ENCODE measurements at regions not wholly inside any gene's neighbourhood (a gene's known extent, or its start where the extent isn't known, plus 50 kb on each side); places are given as distances from the start of the nearest gene placed in this dataset.

DNA sequence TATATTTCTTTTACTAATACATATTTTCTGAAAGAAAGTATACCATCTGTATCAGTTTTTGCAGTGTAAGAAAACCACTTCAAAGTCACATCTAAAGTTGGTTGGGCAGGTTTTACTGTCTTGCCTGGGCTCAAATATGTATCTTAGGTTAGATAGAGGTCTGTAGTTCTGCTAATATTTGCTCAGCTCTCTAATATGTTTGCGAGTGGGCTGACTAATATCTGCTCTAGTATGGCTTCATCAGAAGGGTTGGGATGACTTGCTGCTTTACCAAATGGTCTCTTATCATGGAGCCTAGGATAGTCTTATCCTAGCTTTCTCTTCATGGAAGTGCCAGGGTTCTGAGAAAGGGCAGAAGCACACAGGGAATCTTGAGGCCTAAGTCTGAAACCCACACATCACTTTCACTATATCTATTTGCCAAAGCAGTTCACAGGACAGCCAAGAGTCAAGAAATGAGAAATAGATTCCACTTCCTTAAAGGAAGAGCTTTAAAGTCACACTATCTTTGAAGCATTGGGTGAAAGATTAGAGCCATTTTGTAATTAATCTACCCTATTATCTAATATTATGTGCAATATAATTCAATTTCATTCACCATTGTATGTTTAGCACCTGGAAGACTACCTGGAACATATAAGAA lies 610.0 kb downstream of the KCNJ3 start:
- intact Hi-C loops (cut with micrococcal nuclease): no loop called here
- H3K27me3 Mint-ChIP-seq: no peaks in the 10 kb centered on the region
- no peak overlapping the region for H3K27ac Mint-ChIP-seq
- H3K36me3 Mint-ChIP-seq (ENCODE audit: low read depth): no peaks in the 10 kb centered on the region
- H3K4me1 Mint-ChIP-seq (ENCODE audit: low read depth): no peaks in the 10 kb centered on the region
- H3K9me3 Mint-ChIP-seq: no peaks in the 10 kb centered on the region
- no peak overlapping the region for H3K4me3 Mint-ChIP-seq

DNA sequence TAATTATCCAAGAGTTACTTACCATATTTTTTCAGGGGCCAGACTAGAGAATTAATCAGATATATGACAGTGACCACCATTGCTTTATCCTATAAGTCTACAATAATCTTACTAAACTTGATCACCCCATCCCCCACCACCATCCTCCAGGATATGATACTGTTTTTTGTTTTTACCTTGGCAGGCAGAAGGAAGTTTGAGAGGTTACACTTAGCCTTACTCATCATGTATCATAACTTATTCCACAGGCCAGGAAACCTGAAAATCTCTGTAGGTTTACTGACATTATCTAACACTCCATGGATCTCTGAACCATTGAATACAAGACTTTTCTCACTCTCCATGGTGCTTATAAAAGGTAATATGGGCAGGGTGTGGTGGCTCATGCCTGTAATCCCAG lies 602.7 kb downstream of the KCNJ3 start:
- no peak overlapping the region for H3K27ac Mint-ChIP-seq
- H3K4me3 Mint-ChIP-seq: no peak overlapping the region
- H3K9me3 Mint-ChIP-seq: no peaks in the 10 kb centered on the region
- intact Hi-C loops (cut with micrococcal nuclease): no loop called here
- H3K4me1 Mint-ChIP-seq (ENCODE audit: low read depth): no peaks in the 10 kb centered on the region
- H3K27me3 Mint-ChIP-seq: no peaks in the 10 kb centered on the region
- no peaks in the 10 kb centered on the region for H3K36me3 Mint-ChIP-seq (ENCODE audit: low read depth)

DNA sequence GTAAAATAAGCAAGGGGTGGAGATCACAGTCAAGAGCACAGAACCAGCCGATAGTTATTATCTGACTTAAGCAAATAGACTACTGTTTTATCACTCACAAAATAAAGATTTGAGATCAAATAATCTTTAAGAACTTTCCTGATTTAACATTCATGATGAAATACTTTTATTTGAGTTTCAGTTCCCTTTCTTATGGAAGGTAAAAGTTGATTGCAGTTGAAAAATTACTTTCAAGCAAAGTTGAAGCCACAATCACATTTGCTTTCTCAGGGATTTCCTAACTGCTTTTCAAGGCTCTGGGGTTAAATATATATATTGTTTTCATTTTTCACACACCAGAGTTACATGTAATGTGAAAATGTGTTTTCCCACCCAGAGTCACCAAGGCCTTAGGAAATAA lies 599.5 kb downstream of the KCNJ3 start:
- no peaks in the 10 kb centered on the region for H3K27me3 Mint-ChIP-seq
- intact Hi-C loops (cut with micrococcal nuclease): no loop called here
- no peaks in the 10 kb centered on the region for H3K9me3 Mint-ChIP-seq
- no peak overlapping the region for H3K27ac Mint-ChIP-seq
- H3K4me1 Mint-ChIP-seq (ENCODE audit: low read depth): no peaks in the 10 kb centered on the region
- no peak overlapping the region for H3K4me3 Mint-ChIP-seq
- H3K36me3 Mint-ChIP-seq (ENCODE audit: low read depth): no peaks in the 10 kb centered on the region

DNA sequence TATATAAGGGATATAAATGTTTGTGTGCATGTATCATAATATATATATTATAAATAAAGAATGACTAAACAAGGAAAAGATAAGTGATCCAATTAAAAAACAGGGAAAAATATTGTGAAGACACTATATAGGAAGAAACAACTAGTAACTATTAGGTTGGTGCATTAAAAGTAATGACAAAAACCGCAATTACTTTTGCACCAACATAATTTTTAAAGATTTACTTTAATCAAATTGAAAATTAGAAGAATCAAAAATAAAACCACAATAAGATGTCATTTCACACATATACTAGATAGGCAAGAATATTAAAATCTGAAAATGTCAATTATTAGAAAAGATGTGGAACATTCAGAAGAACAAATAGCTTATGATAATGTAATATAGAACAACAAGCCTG lies 595.9 kb downstream of the KCNJ3 start:
- intact Hi-C loops (cut with micrococcal nuclease): no loop called here
- Mint-ChIP-seq H3K4me3 (no peak overlapping the region), H3K36me3 (ENCODE audit: low read depth) (no peaks in the 10 kb centered on the region), H3K9me3 (no peaks in the 10 kb centered on the region), H3K4me1 (ENCODE audit: low read depth) (no peaks in the 10 kb centered on the region), H3K27me3 (no peaks in the 10 kb centered on the region), H3K27ac (no peak overlapping the region)

DNA sequence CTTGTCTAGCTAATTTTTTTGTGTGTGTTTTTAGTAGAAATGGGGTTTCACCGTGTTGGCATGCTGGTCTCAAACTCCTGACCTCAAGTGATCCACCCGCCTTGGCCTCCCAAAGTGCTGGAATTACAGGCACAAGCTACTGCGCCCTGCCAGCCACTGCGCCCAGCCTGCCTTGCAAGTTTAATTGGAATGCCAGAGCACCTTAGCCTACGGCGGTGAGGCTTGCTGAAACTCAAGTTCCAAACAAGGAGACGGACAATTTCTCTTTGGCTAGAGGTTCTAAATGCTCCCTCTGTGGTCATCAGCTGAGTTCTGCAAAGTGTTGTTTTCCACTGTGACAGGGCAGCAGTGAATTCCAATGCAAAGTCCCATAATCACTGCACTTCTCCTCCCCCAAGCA lies 583.4 kb downstream of the KCNJ3 start:
- Mint-ChIP-seq H3K4me1 (ENCODE audit: low read depth) (no peaks in the 10 kb centered on the region), H3K36me3 (ENCODE audit: low read depth) (no peaks in the 10 kb centered on the region), H3K27me3 (no peaks in the 10 kb centered on the region), H3K9me3 (peaks cover 5% of the 10 kb centered on the region), H3K4me3 (no peak overlapping the region), H3K27ac (no peak overlapping the region)
- intact Hi-C loops (cut with micrococcal nuclease): no loop called here

DNA sequence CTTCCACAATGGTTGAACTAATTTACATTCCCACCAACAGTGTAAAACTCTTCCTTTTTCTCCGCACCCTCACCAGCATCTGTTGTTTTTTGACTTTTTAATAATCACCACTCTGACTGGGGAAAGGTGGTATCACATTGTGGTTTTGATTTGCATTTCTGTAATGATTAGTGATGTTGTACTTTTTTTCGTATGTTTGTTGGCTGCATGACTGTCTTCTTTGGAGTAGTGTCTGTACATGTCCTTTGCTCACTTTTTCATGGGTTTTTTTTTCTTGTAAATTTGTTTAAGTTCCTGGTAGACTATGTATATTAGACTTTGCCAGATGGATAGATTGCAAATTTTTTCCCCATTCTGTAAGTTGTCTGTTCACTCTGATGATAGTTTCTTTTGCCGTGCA lies 574.8 kb downstream of the KCNJ3 start:
- Mint-ChIP-seq H3K27me3 (no peaks in the 10 kb centered on the region), H3K9me3 (no peaks in the 10 kb centered on the region), H3K4me1 (ENCODE audit: low read depth) (no peaks in the 10 kb centered on the region), H3K27ac (no peak overlapping the region), H3K4me3 (no peak overlapping the region), H3K36me3 (ENCODE audit: low read depth) (no peaks in the 10 kb centered on the region)
- intact Hi-C loops (cut with micrococcal nuclease): no loop called here

DNA sequence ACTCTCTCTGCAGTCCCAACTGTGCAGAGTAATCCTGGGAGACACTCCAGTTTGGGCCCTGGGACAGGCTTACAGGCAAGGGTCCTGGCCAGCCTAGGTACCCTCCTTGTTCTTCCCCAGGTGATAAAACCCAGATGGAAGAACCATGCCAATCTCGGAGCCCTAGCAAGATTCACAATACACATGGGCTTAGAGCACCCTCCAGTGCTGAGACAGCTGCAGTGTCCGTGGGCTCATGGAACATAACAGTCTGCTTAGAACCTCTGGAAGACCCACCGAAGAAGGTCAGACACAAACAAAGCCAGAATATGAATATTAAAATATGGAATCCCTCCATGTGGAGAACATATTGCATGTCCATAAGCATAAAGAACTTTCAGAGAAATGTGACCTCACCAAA lies 568.1 kb downstream of the KCNJ3 start:
- H3K36me3 Mint-ChIP-seq (ENCODE audit: low read depth): no peaks in the 10 kb centered on the region
- no peaks in the 10 kb centered on the region for H3K4me1 Mint-ChIP-seq (ENCODE audit: low read depth)
- H3K4me3 Mint-ChIP-seq: no peak overlapping the region
- no peaks in the 10 kb centered on the region for H3K27me3 Mint-ChIP-seq
- intact Hi-C loops (cut with micrococcal nuclease): no loop called here
- no peaks in the 10 kb centered on the region for H3K9me3 Mint-ChIP-seq
- H3K27ac Mint-ChIP-seq: no peak overlapping the region

DNA sequence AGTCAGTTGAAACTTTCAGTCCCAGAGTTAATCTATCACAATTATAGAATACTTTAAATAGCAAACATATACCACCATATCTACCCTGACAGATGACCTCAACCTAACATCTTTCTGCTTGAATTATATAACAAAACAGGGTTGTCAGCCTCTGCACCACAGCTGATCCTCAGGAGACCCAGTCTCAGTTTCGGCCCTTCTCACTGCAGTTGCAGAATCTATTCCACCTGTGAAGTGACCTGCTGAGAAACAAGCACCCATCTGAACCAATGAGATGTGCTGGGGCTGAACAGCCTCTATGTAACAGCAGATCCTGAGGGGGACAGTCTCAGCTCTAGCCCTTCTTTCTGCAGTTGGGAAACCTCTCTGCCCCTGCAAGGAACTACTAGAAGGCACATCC lies 567.6 kb downstream of the KCNJ3 start:
- Mint-ChIP-seq H3K27me3 (no peaks in the 10 kb centered on the region), H3K36me3 (ENCODE audit: low read depth) (no peaks in the 10 kb centered on the region), H3K4me1 (ENCODE audit: low read depth) (no peaks in the 10 kb centered on the region), H3K4me3 (no peak overlapping the region), H3K9me3 (no peaks in the 10 kb centered on the region), H3K27ac (no peak overlapping the region)
- intact Hi-C loops (cut with micrococcal nuclease): no loop called here

DNA sequence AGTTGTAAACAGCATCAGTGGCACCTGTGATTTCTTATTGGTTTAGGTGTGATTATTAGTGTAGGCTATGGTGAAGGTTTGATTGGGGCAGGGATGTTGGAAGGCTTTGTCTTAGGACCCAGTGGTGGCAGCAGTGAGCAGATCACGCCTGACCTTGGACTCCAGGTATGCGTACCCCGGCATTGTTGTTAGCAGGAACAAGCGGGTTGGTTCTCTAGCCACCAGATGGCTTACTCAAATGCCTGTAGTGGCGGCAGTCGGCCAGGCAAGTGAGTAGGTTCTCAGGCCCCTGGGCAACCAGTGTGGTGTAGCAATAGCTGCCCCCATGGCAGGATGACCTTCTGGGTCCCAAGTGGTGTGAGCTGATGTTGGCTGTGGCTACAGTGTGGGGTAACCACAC lies 558.3 kb downstream of the KCNJ3 start:
- Mint-ChIP-seq H3K4me1 (ENCODE audit: low read depth) (no peaks in the 10 kb centered on the region), H3K27ac (no peak overlapping the region)

DNA sequence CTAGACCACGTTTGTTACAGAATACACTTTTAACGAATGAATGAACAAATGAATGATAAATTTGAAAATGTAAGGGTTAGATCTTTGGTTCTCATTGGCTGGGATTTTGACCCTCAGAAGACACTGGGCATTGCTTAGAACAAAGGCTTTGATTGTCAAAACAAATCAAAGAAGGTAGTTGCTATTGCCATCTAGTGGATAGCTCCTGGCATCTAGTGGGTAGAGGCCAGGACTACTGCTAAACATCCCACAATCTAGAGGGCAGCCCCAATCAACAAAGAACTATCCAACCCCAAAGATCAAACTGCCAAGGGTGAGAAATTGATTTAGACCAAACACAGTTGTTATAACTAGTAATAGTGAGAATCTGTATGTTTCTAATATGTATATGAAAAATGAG lies 552.3 kb downstream of the KCNJ3 start:
- Mint-ChIP-seq H3K27me3 (no peaks in the 10 kb centered on the region), H3K9me3 (no peaks in the 10 kb centered on the region), H3K27ac (no peak overlapping the region), H3K36me3 (ENCODE audit: low read depth) (no peaks in the 10 kb centered on the region), H3K4me1 (ENCODE audit: low read depth) (no peaks in the 10 kb centered on the region), H3K4me3 (no peak overlapping the region)
- intact Hi-C loops (cut with micrococcal nuclease): no loop called here

More for the DNA sequence above, 558.3 kb downstream of the KCNJ3 start:
- Mint-ChIP-seq H3K4me3 (no peak overlapping the region), H3K9me3 (no peaks in the 10 kb centered on the region), H3K36me3 (ENCODE audit: low read depth) (no peaks in the 10 kb centered on the region), H3K27me3 (no peaks in the 10 kb centered on the region)
- intact Hi-C loops (cut with micrococcal nuclease): no loop called here

DNA sequence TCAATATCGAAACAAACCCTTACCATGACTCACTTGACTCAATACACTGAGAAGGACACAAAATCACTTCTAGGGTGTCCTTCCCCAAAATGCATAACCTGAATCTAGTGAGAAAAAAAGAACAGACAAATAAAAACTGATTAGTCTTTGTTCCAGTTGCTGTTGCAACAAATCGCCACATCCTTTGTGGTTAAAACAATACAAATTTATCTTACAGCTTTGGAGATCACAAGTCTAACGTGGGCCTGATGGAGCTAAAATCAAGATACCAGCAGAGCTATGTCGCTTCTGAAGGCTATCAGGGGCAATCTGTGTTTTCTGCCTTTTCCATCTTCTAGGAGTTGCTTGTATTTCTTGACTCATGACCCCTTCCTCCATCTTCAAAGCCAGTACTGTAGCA lies 541.7 kb downstream of the KCNJ3 start:
- H3K9me3 Mint-ChIP-seq: peaks cover 15% of the 10 kb centered on the region
- H3K27ac Mint-ChIP-seq: no peak overlapping the region
- no peaks in the 10 kb centered on the region for H3K27me3 Mint-ChIP-seq
- H3K36me3 Mint-ChIP-seq (ENCODE audit: low read depth): no peaks in the 10 kb centered on the region
- intact Hi-C loops (cut with micrococcal nuclease): no loop called here
- H3K4me3 Mint-ChIP-seq: no peak overlapping the region
- H3K4me1 Mint-ChIP-seq (ENCODE audit: low read depth): no peaks in the 10 kb centered on the region

DNA sequence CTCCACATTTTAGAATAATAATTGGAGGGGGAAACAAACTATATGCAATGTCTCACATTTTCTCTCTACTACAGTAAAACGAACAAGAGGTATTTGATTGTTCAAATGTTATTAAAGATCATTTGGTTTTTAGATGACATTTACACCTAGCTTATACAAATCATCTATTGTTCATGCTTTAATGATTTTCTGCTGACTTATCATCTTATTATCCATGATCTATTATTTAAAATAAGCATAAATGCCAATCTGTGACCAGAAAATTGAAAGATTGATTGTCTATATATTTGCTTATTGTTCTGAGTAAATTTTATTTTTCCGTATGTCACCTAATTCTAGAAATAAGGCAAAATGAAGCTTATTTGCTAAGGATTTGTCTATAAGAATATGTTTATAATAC lies 537.2 kb downstream of the KCNJ3 start:
- H3K27me3 Mint-ChIP-seq: no peaks in the 10 kb centered on the region
- H3K27ac Mint-ChIP-seq: no peak overlapping the region
- H3K36me3 Mint-ChIP-seq (ENCODE audit: low read depth): no peaks in the 10 kb centered on the region
- peaks cover 17% of the 10 kb centered on the region for H3K9me3 Mint-ChIP-seq
- H3K4me3 Mint-ChIP-seq: no peak overlapping the region
- H3K4me1 Mint-ChIP-seq (ENCODE audit: low read depth): no peaks in the 10 kb centered on the region
- intact Hi-C loops (cut with micrococcal nuclease): no loop called here

DNA sequence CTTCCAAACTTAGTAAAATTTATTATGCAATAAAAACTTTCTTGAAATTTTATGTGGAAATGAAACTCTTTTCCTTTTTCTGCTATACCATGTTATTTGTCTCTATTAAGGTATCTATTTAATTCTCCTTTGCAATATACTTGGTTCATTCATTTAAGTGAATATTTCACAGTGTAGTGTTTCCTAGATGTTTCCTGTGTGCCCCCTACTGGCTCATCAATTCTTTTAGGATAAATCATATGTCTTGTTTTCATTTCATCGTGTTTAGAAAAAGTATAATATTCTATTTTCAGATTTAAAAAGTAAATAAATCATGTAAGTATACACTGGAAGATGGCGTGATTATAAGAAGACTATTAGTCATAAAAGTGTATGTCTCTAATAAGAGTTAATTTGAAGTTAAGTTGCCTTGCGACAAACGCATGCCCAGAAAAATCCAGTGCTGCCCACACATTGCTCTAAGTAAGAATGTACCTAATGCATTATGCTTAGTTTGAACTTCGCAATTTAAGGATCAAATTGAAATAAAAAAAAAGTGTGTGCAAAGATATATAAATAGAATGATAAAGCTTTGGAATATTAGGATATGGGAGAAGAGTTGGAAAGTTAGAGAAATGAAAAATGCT lies 525.4 kb downstream of the KCNJ3 start:
- Mint-ChIP-seq H3K27me3 (no peaks in the 10 kb centered on the region), H3K36me3 (ENCODE audit: low read depth) (no peaks in the 10 kb centered on the region), H3K9me3 (no peaks in the 10 kb centered on the region), H3K4me1 (ENCODE audit: low read depth) (no peaks in the 10 kb centered on the region), H3K4me3 (no peak overlapping the region), H3K27ac (no peak overlapping the region)
- intact Hi-C loops (cut with micrococcal nuclease): no loop called here

DNA sequence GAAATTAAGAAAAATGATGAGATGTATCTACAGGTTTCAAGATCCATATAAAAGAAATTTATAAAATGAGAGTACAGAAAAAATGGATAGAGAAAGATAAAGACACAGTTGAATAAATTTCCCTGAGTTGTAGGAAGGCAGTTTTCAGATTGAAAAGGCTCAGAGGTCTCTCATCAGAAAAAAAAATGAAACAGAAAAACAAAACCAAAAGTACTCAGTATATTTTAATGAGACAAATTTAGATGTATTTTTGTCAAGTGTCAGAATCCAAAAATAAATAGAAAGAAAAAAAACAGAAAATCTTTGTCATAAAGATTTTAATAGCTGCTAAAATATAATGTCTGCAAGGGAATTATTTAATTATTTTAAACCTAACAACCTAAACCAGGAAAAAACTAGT lies 520.5 kb downstream of the KCNJ3 start:
- Mint-ChIP-seq H3K4me1 (ENCODE audit: low read depth) (no peaks in the 10 kb centered on the region), H3K36me3 (ENCODE audit: low read depth) (no peaks in the 10 kb centered on the region), H3K27ac (no peak overlapping the region), H3K4me3 (no peak overlapping the region), H3K9me3 (no peaks in the 10 kb centered on the region), H3K27me3 (no peaks in the 10 kb centered on the region)
- intact Hi-C loops (cut with micrococcal nuclease): no loop called here

DNA sequence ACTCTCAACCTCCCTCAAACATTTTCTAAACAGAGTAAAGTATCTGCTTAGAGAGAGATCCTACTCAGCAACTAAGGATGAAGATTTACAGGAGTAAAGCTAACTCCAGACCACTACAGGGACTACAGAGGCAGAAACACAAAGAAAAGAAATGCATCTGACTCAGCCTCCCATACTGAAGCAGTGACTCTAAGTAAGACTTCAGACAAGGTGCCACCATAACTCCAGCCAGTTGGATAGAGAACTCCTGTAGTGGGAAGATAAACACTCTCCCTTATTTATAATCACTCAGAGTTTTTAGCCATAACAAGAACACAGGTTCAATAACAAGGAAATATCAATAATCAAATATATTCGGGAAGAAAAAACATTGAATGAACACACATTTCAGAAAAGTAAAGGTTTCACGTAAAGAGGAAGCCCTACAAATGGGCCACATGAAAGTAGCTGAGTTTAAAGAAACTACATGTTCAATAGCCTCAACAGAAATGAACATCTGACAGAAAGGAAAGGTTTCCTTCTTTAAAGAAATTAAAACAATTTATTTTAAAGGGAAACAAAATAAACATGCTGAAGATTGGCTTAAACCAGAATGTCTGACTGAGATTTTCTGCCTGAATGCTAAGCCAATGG lies 519.9 kb downstream of the KCNJ3 start:
- H3K9me3 Mint-ChIP-seq: no peaks in the 10 kb centered on the region
- H3K4me1 Mint-ChIP-seq (ENCODE audit: low read depth): no peaks in the 10 kb centered on the region
- H3K27ac Mint-ChIP-seq: no peak overlapping the region
- no peak overlapping the region for H3K4me3 Mint-ChIP-seq
- intact Hi-C loops (cut with micrococcal nuclease): no loop called here
- no peaks in the 10 kb centered on the region for H3K27me3 Mint-ChIP-seq
- no peaks in the 10 kb centered on the region for H3K36me3 Mint-ChIP-seq (ENCODE audit: low read depth)

All from dendritic cell treated with granulocyte-macrophage colony-stimulating factor and Interleukin-4, amounts not matched to agents 40 ng/mL and 50 ng/mL, for 4 days (primary cell).